Trophoblast cell (in vitro differentiated cells and primary cell): ENCODE measurements at regions not wholly inside any gene's neighbourhood (a gene's known extent, or its start where the extent isn't known, plus 50 kb on each side); places are given as distances from the start of the nearest gene placed in this dataset.
"Not testable (repeated sequence)": the region's sequence is repeated elsewhere in the genome, so short reads cannot be mapped to it uniquely, and the experiment has no call there.

Source experiments
- DNase-seq, 2 donors: peaks; one replicate each; pipeline ENCODE4 v3.0.0-alpha.2; 2016
- H2AFZ ChIP-seq: 2 replicates; pipeline ENCODE4 v1.6.1; 2013; ENCODE audit warnings: low read length, moderate library complexity, mild to moderate bottlenecking; ENCODE audit not compliant: insufficient read depth, poor library complexity
- H2AK5ac ChIP-seq: 2 replicates; pipeline ENCODE4 v1.6.1; 2013; ENCODE audit warnings: mild to moderate bottlenecking, low read length
- H2BK120ac ChIP-seq: 2 replicates; pipeline ENCODE4 v1.6.1; 2013; ENCODE audit warnings: low read length, mild to moderate bottlenecking, moderate library complexity; ENCODE audit not compliant: insufficient read depth, poor library complexity
- H2BK12ac ChIP-seq: 2 replicates; pipeline ENCODE4 v1.6.1; 2013; ENCODE audit warnings: mild to moderate bottlenecking, low read length, moderate library complexity
- H2BK5ac ChIP-seq: 2 replicates; pipeline ENCODE4 v1.6.1; 2013; ENCODE audit warnings: low read length, low read depth, moderate library complexity, mild to moderate bottlenecking; ENCODE audit not compliant: poor library complexity
- H3K14ac ChIP-seq: 2 replicates; pipeline ENCODE4 v1.6.1; 2013; ENCODE audit warnings: mild to moderate bottlenecking, low read length
- H3K18ac ChIP-seq: 2 replicates; pipeline ENCODE4 v1.6.1; 2013; ENCODE audit warnings: mild to moderate bottlenecking, low read length
- H3K23ac ChIP-seq: 2 replicates; pipeline ENCODE4 v1.6.1; 2013; ENCODE audit warnings: low read length
- H3K27ac ChIP-seq: 2 replicates; pipeline ENCODE4 v1.5.1; 2013; ENCODE audit warnings: low read depth, mild to moderate bottlenecking, inconsistent platforms, low read length, moderate library complexity
- H3K27me3 ChIP-seq: 2 replicates; pipeline ENCODE4 v1.6.1; 2013; ENCODE audit warnings: inconsistent platforms, mild to moderate bottlenecking, low read length, moderate library complexity; ENCODE audit not compliant: insufficient read depth
- H3K36me3 ChIP-seq, 2 experiments: 1 replicate in 1 of 2; 2 replicates in 1 of 2; pipeline ENCODE4 v1.6.1; 2013; ENCODE audit warnings: low read length in 2 of 2, mild to moderate bottlenecking in 2 of 2, moderate library complexity in 1 of 2; ENCODE audit not compliant: insufficient read depth in 2 of 2, control insufficient read depth in 1 of 2
- H3K4ac ChIP-seq: 2 replicates; pipeline ENCODE4 v1.6.1; 2013; ENCODE audit warnings: low read depth, mild to moderate bottlenecking, low read length, moderate library complexity
- H3K4me1 ChIP-seq, 2 experiments: 1 replicate in 1 of 2; 2 replicates in 1 of 2; pipeline ENCODE4 v1.6.1; 2013; ENCODE audit warnings: low read length in 2 of 2, mild to moderate bottlenecking in 2 of 2, moderate library complexity in 1 of 2; ENCODE audit not compliant: insufficient read depth in 2 of 2, control insufficient read depth in 1 of 2
- H3K4me2 ChIP-seq: 2 replicates; pipeline ENCODE4 v1.6.1; 2013; ENCODE audit warnings: inconsistent platforms, mild to moderate bottlenecking, low read length, moderate library complexity
- H3K4me3 ChIP-seq: 2 replicates; pipeline ENCODE4 v1.5.1; 2013; ENCODE audit warnings: mild to moderate bottlenecking, low read depth, low read length, inconsistent platforms
- H3K79me1 ChIP-seq: one replicate; pipeline ENCODE4 v1.6.1; 2013; ENCODE audit warnings: low read length
- H3K79me2 ChIP-seq: 2 replicates; pipeline ENCODE4 v1.6.1; 2013; ENCODE audit warnings: low read length, mild to moderate bottlenecking; ENCODE audit not compliant: control insufficient read depth, insufficient read depth, poor library complexity
- H3K9ac ChIP-seq: 2 replicates; pipeline ENCODE4 v1.6.1; 2013; ENCODE audit warnings: mild to moderate bottlenecking, low read length
- H3K9me3 ChIP-seq: 2 replicates; pipeline ENCODE4 v1.6.1; 2013; ENCODE audit warnings: low read depth, mild to moderate bottlenecking, control low read depth, inconsistent platforms, low read length; ENCODE audit not compliant: insufficient read depth
- H4K12ac ChIP-seq: 2 replicates; pipeline ENCODE4 v1.6.1; 2013; ENCODE audit warnings: low read depth, mild to moderate bottlenecking, low read length, moderate library complexity
- H4K8ac ChIP-seq: 2 replicates; pipeline ENCODE4 v1.6.1; 2013; ENCODE audit warnings: low read depth, mild to moderate bottlenecking, low read length, moderate library complexity
- H4K91ac ChIP-seq: one replicate; pipeline ENCODE4 v1.6.1; 2013; ENCODE audit warnings: low read depth, mild to moderate bottlenecking, low read length, moderate library complexity
- WGBS: extraction: QIAGEN DNeasy Blood & Tissue Kit; methylation state at CpG from one replicate; pipeline ENCODE4 v1.1.7; 2013; ENCODE audit warnings: missing lambda C conversion rate; ENCODE audit not compliant: insufficient read length, insufficient coverage; ENCODE audit errors: extremely low coverage; 5-methylcytosine and 5-hydroxymethylcytosine counted together

DNA sequence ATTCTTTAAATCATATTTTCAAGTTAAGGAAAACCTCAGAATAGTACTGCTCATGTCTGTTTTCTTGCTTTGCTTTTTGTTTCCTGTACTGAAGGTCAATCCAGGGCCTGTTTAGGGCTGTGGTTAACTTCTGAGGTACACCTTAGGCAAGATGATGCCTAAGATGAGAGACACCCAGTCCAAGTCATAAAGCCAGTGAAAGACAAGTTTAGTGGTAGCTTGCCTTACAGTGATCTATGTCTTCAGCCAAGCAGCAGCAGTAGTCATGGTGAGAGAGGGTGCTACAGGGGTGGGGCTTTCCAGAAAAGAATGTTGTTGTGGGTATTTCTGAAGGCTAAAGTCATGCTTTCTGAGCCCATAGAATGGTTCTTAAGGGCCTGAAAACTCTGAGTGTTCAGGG is 173.7 kb downstream of the VSIG4 start:
- no peaks in the 10 kb centered on the region for H3K79me2 ChIP-seq
- no peaks in the 10 kb centered on the region for H3K9me3 ChIP-seq
- DNase-seq, result no peak
- H3K14ac ChIP-seq, result no peak overlapping the region
- no peak overlapping the region for H2BK120ac ChIP-seq
- H3K9ac ChIP-seq, result no peak overlapping the region
- H3K18ac ChIP-seq, result no peak overlapping the region
- no peak overlapping the region for H4K8ac ChIP-seq
- no peaks in the 10 kb centered on the region for H3K27me3 ChIP-seq
- H3K27ac ChIP-seq, result no peak overlapping the region
- no peak overlapping the region for H4K12ac ChIP-seq
- no peaks in the 10 kb centered on the region for H3K4me1 ChIP-seq
- H3K36me3 ChIP-seq, result no peaks in the 10 kb centered on the region
- no peak overlapping the region for H2AK5ac ChIP-seq
- no peak overlapping the region for H2AFZ ChIP-seq
- H4K91ac ChIP-seq, result no peak overlapping the region
- no peaks in the 10 kb centered on the region for H3K79me1 ChIP-seq
- no peak overlapping the region for H3K4me3 ChIP-seq
- no peak overlapping the region for H2BK5ac ChIP-seq
- no peak overlapping the region for H3K4me2 ChIP-seq
- no peak overlapping the region for H3K23ac ChIP-seq
- H2BK12ac ChIP-seq, result no peak overlapping the region
- no peak overlapping the region for H3K4ac ChIP-seq

DNA sequence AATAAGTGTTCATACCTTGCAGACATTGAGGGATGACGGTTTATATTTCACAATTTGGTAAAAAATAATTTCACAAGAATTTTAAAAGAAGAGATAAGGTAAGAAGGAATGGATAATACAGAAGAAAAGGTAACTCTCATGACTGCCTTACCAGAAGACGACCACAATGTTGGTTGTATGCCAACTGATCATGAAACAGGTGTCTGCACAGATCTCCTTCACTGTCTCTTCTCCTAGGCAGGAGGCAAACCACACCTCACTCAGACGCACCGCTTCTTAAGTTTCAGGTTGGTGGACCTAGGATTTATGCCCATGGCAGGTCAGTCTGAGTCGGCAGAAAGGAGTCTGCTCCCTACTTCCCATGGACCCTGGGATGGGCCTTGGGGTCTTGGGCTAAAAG is 177.2 kb downstream of the VSIG4 start:
- DNase-seq, result no peak
- no CpG with 5 or more reads among the region's 5 CpGs for WGBS

DNA sequence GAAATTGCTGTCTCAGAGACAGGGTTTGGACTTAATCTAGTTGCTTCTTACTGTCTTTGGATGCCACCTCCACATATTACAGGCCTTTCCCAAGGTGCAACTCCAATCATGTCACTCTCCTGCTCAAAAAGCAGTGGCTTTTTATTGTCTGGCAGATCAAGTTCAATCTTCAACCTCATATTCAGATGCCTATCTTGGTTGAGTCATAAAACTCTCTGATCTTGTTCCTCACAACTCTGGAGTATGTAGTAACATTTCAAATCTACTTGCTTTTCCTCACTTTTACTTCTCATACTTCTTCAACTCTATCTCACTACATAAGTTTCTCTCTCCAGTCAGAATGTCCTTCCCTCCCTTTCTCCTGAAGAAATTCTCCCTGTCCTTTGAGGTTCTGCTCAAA is 180.6 kb downstream of the VSIG4 start:
- Histone ChIP-seq H3K27me3 (no peaks in the 10 kb centered on the region), H3K4me2 (no peak overlapping the region), H3K27ac (no peak overlapping the region), H3K18ac (no peak overlapping the region), H3K79me2 (no peaks in the 10 kb centered on the region), H2BK5ac (no peak overlapping the region), H3K79me1 (no peaks in the 10 kb centered on the region), H3K4me3 (no peak overlapping the region), H3K9me3 (no peaks in the 10 kb centered on the region), H3K4me1 (no peaks in the 10 kb centered on the region), H3K4ac (no peak overlapping the region), H2BK120ac (no peak overlapping the region), H3K36me3 (no peaks in the 10 kb centered on the region), H2AFZ (no peak overlapping the region), H3K23ac (no peak overlapping the region), H4K12ac (no peak overlapping the region), H3K14ac (no peak overlapping the region), H4K8ac (no peak overlapping the region), H2AK5ac (no peak overlapping the region), H2BK12ac (no peak overlapping the region), H3K9ac (no peak overlapping the region), H4K91ac (no peak overlapping the region)
- DNase-seq, result no peak

More for the DNA sequence above, 177.2 kb downstream of the VSIG4 start:
- Histone ChIP-seq H3K14ac (no peak overlapping the region), H3K4ac (no peak overlapping the region), H3K79me2 (no peaks in the 10 kb centered on the region), H4K12ac (no peak overlapping the region), H2BK12ac (no peak overlapping the region), H3K4me3 (no peak overlapping the region), H3K4me2 (no peak overlapping the region), H3K36me3 (no peaks in the 10 kb centered on the region), H2BK5ac (no peak overlapping the region), H3K4me1 (no peaks in the 10 kb centered on the region), H3K23ac (no peak overlapping the region), H3K9ac (no peak overlapping the region), H2BK120ac (no peak overlapping the region), H2AK5ac (no peak overlapping the region), H3K27ac (no peak overlapping the region), H3K9me3 (no peaks in the 10 kb centered on the region), H4K91ac (no peak overlapping the region), H4K8ac (no peak overlapping the region), H3K18ac (no peak overlapping the region), H3K79me1 (no peaks in the 10 kb centered on the region), H3K27me3 (no peaks in the 10 kb centered on the region), H2AFZ (no peak overlapping the region)

DNA sequence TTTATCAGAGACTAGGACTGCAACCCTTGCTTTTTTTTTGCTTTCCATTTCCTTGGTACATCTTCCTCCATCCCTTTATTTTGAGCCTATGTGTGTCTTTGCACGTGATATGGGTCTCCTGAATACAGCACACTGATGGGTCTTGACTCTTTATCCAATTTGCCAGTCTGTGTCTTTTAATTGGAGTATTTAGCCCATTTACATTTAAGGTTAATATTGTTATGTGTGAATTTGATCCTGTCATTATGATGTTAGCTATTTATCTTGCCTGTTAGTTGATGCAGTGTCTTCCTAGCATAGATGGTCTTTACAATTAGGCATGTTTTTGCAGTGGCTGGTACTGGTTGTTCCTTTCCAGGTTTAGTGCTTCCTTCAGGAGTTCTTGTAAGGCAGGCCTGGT is 185.4 kb downstream of the VSIG4 start:
- H3K4ac ChIP-seq, H3K9me3 ChIP-seq: not testable (repeated sequence)
- no CpG with 5 or more reads among the region's 1 CpG for WGBS

DNA sequence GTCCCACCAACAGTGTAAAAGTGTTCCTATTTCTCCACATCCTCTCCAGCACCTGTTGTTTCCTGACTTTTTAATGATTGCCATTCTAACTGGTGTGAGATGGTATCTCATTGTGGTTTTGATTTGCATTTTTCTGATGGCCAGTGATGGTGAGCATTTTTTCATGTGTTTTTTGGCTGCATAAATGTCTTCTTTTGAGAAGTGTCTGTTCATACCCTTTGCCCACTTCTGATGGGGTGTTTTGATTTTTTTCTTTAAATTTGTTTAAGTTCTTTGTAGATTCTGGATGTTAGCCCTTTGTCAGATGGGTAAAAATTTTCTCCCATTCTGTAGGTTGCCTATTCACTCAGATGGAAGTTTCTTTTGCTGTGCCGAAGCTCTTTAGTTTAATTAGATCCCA is 183.9 kb downstream of the MSN start:
- H3K14ac ChIP-seq, H3K4me3 ChIP-seq, H4K12ac ChIP-seq, H2BK5ac ChIP-seq, H3K18ac ChIP-seq, H3K27me3 ChIP-seq, H3K4ac ChIP-seq, H2BK120ac ChIP-seq, DNase-seq, H3K27ac ChIP-seq, H3K9ac ChIP-seq, H3K4me1 ChIP-seq, H4K91ac ChIP-seq, H3K36me3 ChIP-seq, H3K23ac ChIP-seq, H3K79me1 ChIP-seq, H4K8ac ChIP-seq, H2BK12ac ChIP-seq, H2AK5ac ChIP-seq, H3K4me2 ChIP-seq, H3K9me3 ChIP-seq, H2AFZ ChIP-seq, H3K79me2 ChIP-seq: not testable (repeated sequence)
- no CpG with 5 or more reads among the region's 1 CpG for WGBS

More for the DNA sequence above, 185.4 kb downstream of the VSIG4 start:
- not testable (repeated sequence) for H3K79me1 ChIP-seq, H3K4me2 ChIP-seq, H3K9ac ChIP-seq, DNase-seq, H3K23ac ChIP-seq, H2BK5ac ChIP-seq, H3K18ac ChIP-seq, H2BK12ac ChIP-seq, H3K27ac ChIP-seq, H4K8ac ChIP-seq, H2BK120ac ChIP-seq, H4K12ac ChIP-seq, H2AFZ ChIP-seq, H3K79me2 ChIP-seq, H3K4me1 ChIP-seq, H3K36me3 ChIP-seq, H2AK5ac ChIP-seq, H4K91ac ChIP-seq, H3K14ac ChIP-seq, H3K4me3 ChIP-seq, H3K27me3 ChIP-seq
